SK-N-SH (cell line): ENCODE measurements at regions not wholly inside any gene's neighbourhood (a gene's known extent, or its start where the extent isn't known, plus 50 kb on each side); places are given as distances from the start of the nearest gene placed in this dataset.

ENCODE experiments used
- CTCF ChIP-seq: fragments of 200-600 bp; sonication (generic); IDR thresholded peaks from 2 replicates; pipeline ENCODE4 v1.6.1; 2017; ENCODE audit warnings: antibody characterized with exemption, mild to moderate bottlenecking, moderate library complexity
- EZH2phosphoT487 ChIP-seq: fragments of 200-600 bp; sonication (generic); IDR thresholded peaks from 2 replicates; pipeline ENCODE4 v1.6.1; 2017; ENCODE audit warnings: low read depth, mixed run types, mild to moderate bottlenecking, antibody characterized with exemption, moderate library complexity, borderline replicate concordance
- FOXM1 ChIP-seq: IDR thresholded peaks from 2 replicates; pipeline ENCODE4 v1.4.0; 2012; ENCODE audit warnings: low read depth, mild to moderate bottlenecking
- MXI1 ChIP-seq: IDR thresholded peaks from 2 replicates; pipeline ENCODE4 v1.6.1; 2012; ENCODE audit warnings: mild to moderate bottlenecking, low read depth, low read length, improper control_type of control experiment
- NFIC ChIP-seq: IDR thresholded peaks from 2 replicates; pipeline ENCODE4 v1.4.0; 2012; ENCODE audit warnings: borderline replicate concordance
- POLR2AphosphoS5 ChIP-seq: IDR thresholded peaks from 2 replicates; pipeline ENCODE4 v1.6.1; 2012; ENCODE audit warnings: low read depth, low read length
- RCOR1 ChIP-seq: fragments of 150-350 bp; IDR thresholded peaks from 2 replicates; pipeline ENCODE4 v1.6.1; 2017; ENCODE audit warnings: antibody characterized with exemption, low read length
- SMC3 ChIP-seq: IDR thresholded peaks from 2 replicates; pipeline ENCODE4 v1.6.1; 2012; ENCODE audit warnings: low read depth, low read length, improper control_type of control experiment
- TF ChIP-seq, protein P1 (sequence below): IDR thresholded peaks from 2 replicates; pipeline ENCODE4 v1.4.0; 2012; ENCODE audit warnings: low read depth, borderline replicate concordance
- TF ChIP-seq, protein P2 (sequence below): IDR thresholded peaks from 2 replicates; pipeline ENCODE4 v1.4.0; 2012; ENCODE audit warnings: low read depth

DNA sequence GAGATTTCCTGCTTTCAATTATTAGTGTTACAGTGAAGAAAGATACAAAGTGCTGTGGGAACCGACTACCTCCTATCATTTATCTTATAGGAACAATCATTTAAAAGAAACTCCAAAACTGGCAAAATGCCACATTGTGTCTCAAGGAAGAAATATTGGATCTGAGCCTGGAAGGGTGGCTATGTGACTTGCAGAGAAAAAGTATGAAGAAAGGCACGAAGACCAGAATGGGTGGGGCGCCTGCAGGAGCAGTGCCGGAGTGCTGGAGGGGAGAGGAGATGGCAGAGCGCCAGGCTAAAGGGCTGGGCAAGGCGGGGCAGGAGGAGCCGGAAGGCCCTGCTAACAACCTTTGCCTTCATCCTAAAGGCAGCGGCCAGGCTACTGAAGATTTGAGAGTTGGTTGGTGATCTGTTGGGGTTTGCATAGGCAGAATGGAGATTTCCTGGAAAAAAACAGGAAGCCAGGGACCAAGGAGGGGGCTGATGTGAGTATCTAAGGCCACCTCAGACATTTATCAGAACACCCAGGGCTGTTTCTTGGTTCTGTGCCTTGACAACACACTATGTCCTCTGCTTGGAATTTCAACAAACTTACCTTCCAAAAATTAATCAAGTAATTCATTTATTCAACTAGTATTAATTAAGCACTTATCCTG is 125.6 kb downstream of the MAFB start:
- TF ChIP-seq, protein P1, sequence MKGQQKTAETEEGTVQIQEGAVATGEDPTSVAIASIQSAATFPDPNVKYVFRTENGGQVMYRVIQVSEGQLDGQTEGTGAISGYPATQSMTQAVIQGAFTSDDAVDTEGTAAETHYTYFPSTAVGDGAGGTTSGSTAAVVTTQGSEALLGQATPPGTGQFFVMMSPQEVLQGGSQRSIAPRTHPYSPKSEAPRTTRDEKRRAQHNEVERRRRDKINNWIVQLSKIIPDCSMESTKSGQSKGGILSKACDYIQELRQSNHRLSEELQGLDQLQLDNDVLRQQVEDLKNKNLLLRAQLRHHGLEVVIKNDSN: no peak
- no peak for TF ChIP-seq SMC3
- TF ChIP-seq POLR2AphosphoS5: no peak
- no peak for TF ChIP-seq CTCF
- no peak for TF ChIP-seq MXI1
- no peak for TF ChIP-seq RCOR1
- peak; percentile 80 for TF ChIP-seq NFIC
- TF ChIP-seq FOXM1: no peak
- no peak for TF ChIP-seq EZH2phosphoT487
- TF ChIP-seq, protein P2, sequence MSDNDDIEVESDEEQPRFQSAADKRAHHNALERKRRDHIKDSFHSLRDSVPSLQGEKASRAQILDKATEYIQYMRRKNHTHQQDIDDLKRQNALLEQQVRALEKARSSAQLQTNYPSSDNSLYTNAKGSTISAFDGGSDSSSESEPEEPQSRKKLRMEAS: no peak
